ENCODE measurements at regions not wholly inside any gene's neighbourhood (a gene's known extent, or its start where the extent isn't known, plus 50 kb on each side); places are given as distances from the start of the nearest gene placed in this dataset.
"Not testable (repeated sequence)": the region's sequence is repeated elsewhere in the genome, so short reads cannot be mapped to it uniquely, and the experiment has no call there.

DNA sequence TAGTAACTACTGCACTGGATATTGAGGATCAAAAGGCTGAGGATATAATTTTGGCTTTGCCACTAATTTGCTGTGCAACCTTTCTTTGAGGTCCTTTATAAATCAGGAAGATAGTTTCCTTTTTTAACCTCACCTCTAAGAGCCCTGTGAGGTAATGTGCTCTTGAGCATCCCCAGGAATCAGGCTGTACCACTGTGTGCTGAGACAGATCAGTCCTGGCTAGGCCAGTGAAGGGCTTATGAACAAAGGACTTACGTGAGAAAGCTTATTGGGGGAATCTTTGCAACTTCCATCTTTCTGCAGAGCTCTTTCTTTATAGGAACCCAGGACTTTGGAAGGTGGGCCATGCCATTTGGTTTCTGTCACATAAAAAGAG, 188.9 kb downstream of the SIPA1L2 start:
- DNase-seq = no peak

DNA sequence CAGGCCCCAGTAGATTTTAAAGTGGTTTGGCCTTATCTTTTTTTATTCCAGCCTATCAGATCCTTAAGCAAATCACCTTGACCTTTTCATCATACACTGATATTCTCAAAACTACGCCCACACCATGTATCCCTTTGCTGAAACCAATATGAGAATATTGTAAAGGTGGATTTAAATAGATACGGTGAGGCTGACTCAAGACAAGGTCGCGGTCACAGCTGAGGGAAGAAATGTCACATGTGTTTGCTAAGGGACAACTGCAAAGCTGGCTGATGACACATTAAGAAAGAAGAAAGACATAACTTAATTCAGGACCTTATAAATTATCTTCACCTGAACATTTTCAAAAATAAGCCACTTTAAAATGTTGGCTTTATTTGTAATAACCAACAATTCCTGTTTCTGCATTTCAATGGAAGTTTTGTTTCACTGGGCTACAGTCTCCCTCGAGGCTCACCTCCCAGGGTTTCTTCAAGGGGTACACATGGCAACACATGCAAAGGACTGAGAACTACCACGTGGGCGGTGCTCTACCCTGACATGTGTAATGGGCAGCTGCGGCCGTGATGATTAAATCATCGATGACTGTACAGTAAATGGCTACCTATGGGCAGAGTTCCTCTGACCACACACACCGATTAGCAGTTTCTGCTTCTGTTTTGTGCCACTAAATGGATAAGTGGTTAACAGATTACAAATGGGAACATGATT, 189.5 kb downstream of the SIPA1L2 start:
- DNase-seq = peak in 1 of 4 experiments; percentile 7

GRCh38 chr1:232439011-232439410, 190.9 kb downstream of the SIPA1L2 start:
- DNase-seq = no peak

DNA sequence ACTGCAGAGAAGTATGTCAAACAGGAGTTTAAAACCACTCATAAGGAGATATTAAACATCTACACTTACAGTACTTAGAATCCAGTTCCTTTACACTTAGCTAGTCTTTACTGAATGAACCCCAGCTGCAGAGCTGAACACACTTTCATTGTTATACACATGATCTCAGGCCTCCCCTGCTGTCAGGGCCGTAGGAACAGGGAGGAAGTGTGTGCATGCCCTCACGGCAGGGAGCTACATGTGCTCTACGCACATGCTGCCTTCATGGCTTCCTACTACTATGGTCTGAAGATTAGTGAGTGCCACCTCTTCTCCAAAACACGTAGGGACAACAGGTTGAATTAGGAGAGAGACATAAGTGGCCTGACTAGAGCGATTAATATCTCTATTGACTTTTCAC, 191.5 kb downstream of the SIPA1L2 start:
- DNase-seq = no peak

GRCh38 chr1:232437510-232437909, 192.4 kb downstream of the SIPA1L2 start:
- DNase-seq = no peak

DNA sequence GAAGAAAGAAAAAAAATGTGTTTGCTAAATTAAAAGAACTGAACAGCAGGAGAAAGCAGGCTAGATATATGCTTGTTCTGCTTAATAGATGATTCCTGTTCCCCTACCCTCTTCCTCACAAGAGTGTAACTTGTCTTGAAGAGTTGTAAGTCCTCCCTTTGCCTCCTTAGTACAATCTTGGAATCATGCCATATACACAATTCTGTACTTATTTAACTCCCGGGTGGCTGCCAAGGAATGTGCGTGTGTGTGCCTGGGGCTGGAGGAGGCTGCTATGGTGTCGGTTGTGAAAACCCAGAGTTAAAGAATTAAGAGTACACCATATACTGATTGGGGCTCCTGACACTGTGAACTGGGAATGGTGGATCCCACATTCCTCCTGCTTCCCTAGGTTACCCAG, 194.2 kb downstream of the SIPA1L2 start:
- DNase-seq = no peak

- DNase-seq = no peak
Measured at GRCh38 chr1:232432313-232432712, 197.6 kb downstream of the SIPA1L2 start.

- DNase-seq = no peak
Measured at GRCh38 chr1:232431748-232432147, 198.2 kb downstream of the SIPA1L2 start.

DNA sequence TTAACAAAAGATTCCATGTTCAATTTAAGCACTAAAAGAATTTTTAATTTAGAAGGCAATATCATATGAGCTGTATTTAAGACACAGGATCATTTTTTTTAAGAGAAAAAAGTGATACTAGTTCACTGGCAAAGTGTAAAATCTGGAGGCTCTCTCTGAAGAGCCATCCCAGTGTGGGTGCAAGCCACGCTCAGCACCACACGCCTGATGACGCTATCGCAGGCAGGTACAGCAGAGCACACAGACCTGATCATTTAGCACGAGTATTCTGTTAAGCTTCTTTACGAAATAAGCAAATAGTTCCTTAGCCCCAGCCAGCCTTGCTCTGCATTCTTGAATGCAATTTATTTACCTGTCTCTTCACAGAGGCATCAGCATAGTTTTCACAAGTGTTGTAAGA, 198.6 kb downstream of the SIPA1L2 start:
- no peak for DNase-seq

- no peak for DNase-seq
Measured at GRCh38 chr1:232430467-232430866, 199.5 kb downstream of the SIPA1L2 start.

DNA sequence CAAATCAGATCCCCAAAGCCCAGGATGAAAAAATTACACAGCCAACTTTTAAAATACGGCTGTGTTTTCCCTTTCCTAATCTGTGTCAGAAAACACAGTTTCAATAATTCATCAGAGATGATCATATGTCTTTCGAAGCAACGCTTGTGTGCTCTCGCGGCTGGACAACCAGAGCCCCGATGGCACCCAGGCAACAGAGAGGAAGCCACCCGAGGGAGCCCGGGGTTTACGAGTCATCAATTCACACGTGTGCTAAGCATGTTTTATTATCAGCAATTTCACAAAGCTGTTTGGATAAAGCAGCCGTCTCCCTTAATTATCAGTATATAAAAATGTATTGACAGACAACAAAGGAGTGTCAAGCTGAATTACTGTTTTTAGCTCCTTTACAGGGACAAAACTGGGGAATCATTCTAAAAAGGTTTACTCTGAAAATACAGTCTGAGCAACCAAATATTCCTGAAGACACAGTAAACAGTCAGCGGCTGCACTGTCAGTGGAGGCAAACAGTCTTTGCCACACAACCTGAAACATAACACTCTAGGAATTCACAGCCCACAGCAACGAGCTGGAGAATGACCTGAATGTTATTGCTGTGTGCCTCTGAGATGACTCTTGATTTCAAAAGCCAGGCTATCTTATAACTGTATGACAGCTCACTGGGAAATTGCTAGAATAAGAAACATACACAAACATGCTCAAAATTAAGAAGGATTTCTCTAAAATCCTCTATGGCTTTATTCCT, 201.0 kb downstream of the SIPA1L2 start:
- DNase-seq = no peak

GRCh38 chr1:232428036-232428645, 201.8 kb downstream of the SIPA1L2 start:
- no peak for DNase-seq

GRCh38 chr1:232426801-232427200, 203.1 kb downstream of the SIPA1L2 start:
- no peak for DNase-seq

DNA sequence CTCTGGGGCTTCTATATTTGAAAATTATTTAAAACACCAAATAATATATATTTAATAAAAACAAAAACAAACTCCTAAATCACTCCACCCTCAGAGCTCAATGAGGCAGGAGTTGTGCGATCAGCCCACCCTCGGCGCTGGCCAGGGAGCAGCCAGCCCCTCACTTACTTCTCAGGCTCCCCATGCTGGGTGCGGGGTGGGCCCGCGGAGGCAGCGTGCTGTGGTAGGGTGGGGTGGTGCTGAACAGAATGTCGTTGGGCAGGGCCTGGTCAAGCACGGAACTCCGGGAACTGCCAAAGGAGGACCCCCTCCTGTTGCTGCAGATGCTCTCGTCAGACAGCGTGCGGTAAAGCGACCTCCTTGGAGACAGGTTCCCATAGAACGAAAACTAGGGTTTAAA, 204.5 kb downstream of the SIPA1L2 start:
- DNase-seq = no peak

DNA sequence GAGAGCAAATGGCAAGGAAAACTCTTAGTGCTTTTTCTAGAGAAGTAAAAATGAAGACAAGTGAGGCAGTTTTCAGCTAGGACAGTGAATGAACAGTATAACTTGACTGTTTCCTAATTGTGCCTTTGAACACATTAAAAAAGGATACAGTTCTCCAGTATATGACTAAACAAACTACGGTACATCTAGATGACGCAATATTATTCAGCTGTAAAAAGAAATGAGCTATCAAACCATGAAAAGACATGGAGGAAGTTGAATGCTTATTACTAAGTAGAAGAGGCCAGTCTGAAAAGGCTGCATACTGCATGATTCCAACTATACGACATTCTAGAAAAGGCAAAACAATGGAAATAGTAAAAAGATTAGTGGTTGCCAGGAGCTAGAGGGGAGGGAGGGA, 206.3 kb downstream of the SIPA1L2 start:
- DNase-seq = peak in 2 of 4 experiments; percentile 43 to 44

- DNase-seq = peak; percentile 19 to 47 (median 39)
Measured at GRCh38 chr1:232422898-232423297, 207.0 kb downstream of the SIPA1L2 start.

DNA sequence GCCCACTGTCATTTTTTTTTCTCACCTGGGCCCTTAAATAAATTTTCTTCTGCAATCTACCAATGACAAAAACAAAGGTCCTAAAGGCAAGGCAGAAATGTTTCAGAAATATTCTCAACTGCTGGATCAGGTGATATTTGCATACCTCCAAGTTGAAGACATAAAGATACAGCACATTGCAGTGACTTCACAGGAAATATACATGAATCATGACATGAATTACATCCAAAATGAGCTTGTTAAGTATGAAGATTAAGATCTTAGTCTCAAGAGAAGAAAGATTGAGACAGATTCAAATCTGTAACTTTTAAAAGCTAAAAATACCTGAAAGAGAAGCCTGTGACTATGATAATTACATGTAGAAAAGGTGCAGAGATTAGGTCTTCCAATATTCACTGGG, 207.8 kb downstream of the SIPA1L2 start:
- no peak for DNase-seq

DNA sequence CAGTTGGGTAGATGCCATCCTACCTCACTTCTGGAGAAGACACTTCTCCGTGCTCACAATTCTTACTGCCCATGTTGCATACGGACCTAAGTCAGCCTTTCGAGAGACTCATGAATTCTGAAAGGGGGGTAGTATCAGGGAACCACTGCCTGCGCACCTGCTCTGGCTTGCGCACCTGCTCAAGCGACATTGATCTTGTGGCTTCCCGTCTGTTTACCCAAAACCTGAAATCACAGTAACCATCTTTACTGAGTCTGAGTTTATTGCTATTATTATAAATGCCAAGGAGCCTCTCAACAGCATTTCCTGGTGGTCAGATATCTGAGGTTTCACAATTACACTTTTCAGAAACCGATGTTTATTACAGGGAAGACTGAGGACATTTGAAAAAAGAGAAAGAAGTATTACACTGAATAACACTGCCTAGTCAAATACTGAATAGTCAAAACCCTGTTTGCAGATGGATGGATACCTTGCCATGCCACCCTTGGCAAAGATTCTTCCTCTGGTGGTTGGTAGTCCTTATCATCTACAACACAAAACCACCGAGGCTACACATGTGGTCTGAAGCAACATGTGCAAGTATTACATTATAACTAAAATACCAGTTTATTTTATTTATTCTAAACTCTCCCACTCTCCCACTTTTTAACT, 208.7 kb downstream of the SIPA1L2 start:
- no peak for DNase-seq

- DNase-seq = no peak
Measured at GRCh38 chr1:232417636-232418248, 212.2 kb downstream of the SIPA1L2 start.

DNA sequence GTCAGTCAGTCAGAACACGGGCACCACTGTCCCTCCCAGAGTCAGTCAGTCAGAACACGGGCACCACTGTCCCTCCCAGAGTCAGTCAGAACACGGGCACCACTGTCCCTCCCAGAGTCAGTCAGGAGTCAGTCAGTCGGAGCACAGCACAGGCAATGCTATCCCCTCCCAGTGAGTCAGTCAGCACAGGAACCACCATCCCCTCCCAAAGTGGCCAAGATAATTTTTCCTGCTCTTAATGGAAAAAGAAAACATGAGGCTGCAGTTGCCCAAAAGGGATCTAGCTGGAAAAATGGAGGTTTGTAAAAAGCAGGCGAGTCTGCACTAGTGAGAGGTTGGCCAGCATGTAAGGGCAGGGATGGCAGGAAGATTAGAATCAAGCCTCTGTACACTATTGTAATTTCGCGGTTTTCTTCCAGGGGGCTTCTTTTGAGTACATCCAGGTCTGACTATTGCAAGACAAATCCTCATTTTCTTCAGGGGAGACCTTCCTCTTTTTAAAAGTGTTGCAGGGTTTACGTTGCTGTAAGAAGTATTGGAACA, 213.8 kb downstream of the SIPA1L2 start:
- no peak for DNase-seq

DNA sequence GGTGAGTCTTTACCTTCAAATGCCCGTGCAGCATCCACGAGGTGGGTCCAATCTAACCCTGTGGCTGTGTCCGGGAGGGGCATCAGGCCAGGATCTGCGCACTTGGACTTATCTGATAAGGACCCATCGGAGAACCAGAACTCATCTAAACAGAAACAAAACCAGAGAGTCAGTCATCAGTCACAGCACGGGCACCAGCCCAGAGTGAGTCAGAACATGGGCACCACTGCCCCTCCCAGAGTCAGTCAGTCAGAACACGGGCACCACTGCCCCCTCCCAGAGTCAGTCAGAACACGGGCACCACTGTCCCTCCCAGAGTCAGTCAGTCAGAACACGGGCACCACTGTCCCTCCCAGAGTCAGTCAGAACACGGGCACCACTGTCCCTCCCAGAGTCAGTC, 214.5 kb downstream of the SIPA1L2 start:
- DNase-seq = not testable (repeated sequence)

DNA sequence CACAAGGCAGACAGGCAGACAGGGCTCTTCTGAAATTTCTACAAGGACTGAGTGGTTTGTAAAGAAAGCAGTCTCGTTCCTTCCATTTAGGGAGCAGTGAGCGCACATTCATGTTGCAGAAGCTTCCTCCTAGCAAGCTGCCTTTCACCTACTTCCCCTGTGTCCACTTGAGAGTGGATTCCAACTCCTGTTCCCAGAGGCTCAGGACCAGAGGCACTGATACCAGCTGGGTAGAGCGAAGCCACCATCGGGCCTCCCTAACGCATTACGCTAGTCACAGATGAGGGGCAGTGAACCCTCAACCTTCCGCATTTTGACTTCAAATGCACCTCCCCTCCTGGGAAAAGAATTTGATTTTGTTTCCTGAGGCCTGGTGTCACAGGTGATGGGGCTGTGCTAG, 215.8 kb downstream of the SIPA1L2 start:
- no peak for DNase-seq

- DNase-seq = no peak
Measured at GRCh38 chr1:232413674-232414073, 216.3 kb downstream of the SIPA1L2 start.
